Ishikawa (cell line): ENCODE measurements at regions not wholly inside any gene's neighbourhood (a gene's known extent, or its start where the extent isn't known, plus 50 kb on each side); places are given as distances from the start of the nearest gene placed in this dataset.

Experiments
- CREB1 ChIP-seq: IDR thresholded peaks from 2 replicates; pipeline ENCODE4 v1.6.1; 2012; ENCODE audit warnings: low read depth
- RAD21 ChIP-seq: IDR thresholded peaks from 2 replicates; pipeline ENCODE4 v1.6.1; 2012; ENCODE audit warnings: low read depth
- ZBTB7A ChIP-seq: IDR thresholded peaks from 2 replicates; pipeline ENCODE4 v1.6.1; 2012; ENCODE audit warnings: low read depth

- no peak for TF ChIP-seq ZBTB7A
- no peak for TF ChIP-seq RAD21
- TF ChIP-seq CREB1: no peak
These were observed 82.7 kb upstream of the TNPO1 start for GRCh38 chr5:72733810-72734209.
